Globus pallidus (tissue), 1 donor: ENCODE measurements at regions not wholly inside any gene's neighbourhood (a gene's known extent, or its start where the extent isn't known, plus 50 kb on each side); places are given as distances from the start of the nearest gene placed in this dataset.
"Not testable (repeated sequence)": the region's sequence is repeated elsewhere in the genome, so short reads cannot be mapped to it uniquely, and the experiment has no call there.

Experiments
- DNase-seq: peaks from one replicate; pipeline ENCODE4 v3.0.0-alpha.2; 2015; ENCODE audit warnings: low spot score

DNA sequence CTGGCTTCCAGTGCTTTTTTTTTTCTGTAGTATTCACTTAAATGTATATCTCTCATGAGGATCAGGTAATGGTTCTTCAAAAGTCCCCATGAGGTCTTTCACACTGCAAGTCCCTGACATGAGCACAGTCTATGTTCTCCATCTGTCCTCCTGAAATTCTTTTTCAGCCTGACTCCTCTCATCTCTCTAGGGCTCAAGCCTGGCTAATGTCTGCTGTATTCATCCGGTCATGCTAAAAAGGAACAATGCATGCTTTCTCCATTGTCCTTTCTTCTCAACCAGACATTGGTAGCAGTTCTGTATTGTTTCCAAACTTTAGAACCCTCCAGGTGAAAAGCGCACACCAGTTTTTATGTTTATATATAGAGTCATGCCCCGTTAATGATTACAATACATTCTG lies 368.3 kb upstream of the OLFM3 start:
- peak; percentile 41 for DNase-seq

DNA sequence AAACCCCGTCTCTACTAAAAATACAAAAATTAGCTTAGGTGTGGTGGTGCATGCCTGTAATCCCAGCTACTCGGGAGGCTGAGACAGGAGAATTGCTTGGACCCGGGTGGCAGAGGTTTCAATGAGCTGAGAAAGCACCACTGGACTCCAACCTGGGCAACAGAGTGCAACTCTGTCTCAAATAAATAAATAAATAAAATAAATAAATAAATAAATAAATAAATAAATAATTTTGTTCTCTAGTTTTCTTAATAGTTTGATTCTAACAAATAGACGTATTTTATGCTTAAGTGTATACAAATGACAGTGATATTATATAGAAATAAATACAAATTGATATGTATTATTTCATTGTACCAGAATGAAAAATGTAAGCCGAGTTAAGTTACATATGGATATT lies 339.9 kb upstream of the OLFM3 start:
- DNase-seq: no peak

DNA sequence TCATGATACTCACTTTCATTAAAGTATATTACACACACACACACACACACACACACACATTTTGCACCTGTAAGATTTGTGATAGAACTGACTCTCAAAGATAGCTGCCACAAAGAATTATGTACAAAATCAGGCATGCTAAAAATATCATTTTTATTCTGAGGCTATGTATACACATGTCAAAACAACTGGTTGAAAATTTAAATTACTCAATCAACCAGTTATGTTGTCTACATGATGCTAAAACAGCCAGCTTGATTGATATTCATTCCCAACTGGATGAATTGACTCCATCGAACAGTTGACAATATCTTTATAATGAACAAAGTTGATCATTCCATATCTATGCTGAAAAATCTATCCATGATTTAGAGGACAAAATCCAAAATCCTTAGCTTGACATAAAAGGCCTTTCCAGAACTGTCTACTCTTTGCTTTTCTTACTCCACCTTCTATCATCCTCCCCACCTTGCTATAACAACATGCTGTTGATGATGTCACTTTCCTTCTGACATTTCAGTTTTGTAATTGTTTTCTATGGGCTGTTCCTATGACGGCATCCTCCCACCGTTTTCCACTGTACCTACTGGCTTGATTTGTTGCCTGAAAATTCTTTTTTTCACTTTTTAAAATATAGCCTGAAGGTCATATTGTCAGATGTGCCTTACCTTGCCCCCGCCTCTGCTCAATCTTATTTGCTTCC lies 321.5 kb upstream of the OLFM3 start:
- DNase-seq: no peak

DNA sequence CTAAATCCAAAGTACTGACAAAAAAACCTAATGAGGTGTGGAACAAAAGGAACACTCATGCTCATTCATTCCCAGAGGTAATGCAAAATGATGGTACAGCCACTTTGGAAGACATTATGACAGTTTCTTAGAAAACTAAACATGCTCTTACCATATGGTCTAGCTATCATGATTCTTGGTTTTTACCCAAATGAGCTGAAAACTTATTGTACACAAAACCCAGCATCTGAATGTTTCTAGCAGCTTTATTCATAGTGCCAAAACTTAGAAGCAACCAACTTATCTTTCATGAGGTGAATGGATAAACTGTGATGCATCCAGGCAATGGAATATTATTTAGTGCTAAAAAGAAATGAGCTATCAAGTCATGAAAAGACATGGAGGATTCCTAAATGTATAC lies 318.4 kb upstream of the OLFM3 start:
- no peak for DNase-seq

DNA sequence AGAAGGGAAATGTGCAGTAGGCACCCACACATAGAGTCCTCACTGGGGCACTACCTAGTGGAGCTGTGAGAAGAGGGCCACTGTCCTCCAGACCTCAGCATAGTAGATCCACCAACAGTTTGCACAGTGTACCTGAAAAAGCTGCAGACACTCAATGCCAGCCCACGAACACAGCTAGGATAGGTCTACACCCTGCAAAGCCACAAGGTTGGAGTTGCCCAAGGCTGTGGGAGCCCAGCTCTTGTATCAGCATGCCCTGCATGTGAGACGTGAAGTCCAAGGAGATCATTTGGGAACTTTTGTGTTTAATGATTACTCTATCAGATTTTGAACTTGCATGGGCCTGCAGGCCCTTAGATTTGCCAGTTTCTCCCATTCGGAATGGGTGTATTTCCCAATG lies 299.4 kb upstream of the OLFM3 start:
- DNase-seq: no peak

DNA sequence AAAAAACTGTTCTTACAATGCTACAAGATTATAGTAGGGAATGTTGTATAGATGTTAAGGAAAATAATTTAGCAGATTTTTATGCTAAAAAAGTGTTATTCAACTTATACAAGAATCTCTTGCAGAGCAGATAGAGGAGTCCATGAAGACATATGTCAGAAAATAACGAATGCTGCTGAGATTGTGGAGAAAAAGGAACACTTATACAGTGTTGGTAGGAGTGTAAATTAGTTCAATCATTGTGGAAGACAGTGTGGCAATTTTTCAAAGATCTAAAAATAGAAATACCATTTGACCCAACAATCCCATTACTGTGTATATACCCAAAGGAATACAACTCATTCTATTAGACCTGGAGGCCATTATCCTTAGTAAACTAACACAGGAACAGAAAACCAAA lies 286.2 kb upstream of the OLFM3 start:
- no peak for DNase-seq

DNA sequence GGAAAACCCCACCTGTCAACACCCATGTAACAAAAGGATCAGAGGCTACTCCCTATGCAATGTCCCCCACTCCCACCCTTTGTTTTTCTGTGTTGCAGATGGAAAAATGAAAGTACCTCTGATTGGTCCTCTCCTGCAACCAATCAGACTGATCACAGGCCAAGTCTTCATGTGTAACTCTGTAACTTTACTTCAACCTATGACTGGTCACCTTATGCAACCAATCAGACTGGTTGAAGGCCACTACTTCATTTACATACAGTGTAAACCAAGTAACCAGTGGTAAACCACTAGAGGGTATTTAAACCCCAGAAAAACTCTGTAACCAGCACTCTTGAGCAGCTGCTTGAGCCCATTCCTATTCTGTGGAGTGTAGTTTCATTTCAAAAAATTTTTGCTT lies 266.3 kb upstream of the OLFM3 start:
- DNase-seq: no peak

DNA sequence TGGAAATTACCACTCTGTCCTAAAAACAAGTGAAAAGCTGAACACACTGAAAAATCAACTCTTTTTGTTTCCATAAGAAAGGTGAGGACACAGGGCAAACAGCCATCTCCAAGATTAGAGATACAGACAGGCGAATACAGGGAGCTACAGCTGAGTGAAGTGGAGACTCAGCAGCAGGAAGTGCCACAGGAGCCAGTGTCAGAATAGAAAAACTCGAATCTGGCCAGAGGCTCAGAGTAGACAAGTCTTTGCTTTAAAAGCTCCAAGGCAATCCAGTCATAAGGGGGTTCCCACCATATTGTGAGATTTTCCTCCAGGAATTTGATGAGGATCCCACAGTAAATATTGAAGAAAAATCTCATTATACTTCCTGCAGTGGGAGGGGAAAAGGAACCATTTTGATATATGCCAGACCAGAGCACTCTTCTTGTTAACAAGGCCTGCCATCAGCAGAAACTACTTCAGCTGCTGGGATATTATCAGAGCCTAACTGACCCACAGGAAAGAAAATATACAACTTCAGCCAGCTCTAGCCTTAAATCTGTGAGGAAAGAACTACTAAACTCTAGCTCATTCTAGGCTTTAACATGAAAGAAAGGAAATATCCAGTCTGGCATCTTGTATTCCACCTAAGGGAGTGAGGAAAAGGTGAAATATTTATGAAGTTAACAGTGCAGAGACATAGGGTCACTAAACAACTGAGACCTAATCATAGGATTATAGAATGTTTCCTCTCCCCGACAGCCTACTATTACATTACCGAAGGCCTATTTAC lies 256.2 kb upstream of the OLFM3 start:
- no peak for DNase-seq

DNA sequence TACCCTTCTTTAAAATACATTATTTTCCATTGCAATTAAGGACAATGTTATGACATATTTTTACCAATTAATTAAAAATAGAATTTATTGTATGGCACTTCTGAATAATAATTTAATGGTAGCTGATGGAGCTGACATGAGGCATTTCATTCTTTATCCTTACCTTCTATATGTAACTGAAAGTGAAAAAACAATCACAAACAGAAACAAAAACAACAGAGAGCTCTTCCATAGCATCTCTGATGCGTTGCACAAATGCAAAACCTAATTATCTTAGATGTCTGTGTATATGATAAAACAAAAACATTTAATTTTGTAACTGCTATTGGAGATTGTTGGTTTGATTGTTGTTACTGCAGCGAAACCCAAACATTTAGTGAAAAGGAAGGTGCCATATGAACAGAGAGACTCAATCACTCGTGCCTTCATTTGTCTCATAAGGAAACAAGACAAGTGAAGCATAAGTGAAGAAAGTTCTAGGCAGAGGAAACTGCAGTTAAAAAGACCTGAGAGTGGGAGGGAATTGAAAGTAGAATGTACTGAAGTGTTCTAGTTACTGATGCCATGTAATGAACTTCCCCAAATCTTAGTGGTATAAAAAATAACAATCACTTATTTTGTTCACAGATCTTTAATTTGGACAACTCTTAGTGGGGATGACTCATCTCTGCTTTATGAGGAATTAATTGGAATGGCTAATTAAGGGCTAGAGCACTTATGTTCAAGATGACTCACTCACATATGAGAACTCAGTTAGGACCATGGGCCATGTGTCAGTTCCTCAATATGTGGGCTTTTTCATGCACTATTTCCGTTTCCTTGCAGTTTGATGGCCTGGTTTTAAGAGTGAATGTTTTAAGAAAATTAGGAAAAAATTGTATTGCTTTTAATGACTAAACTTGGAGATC lies 245.0 kb upstream of the OLFM3 start:
- no peak for DNase-seq

DNA sequence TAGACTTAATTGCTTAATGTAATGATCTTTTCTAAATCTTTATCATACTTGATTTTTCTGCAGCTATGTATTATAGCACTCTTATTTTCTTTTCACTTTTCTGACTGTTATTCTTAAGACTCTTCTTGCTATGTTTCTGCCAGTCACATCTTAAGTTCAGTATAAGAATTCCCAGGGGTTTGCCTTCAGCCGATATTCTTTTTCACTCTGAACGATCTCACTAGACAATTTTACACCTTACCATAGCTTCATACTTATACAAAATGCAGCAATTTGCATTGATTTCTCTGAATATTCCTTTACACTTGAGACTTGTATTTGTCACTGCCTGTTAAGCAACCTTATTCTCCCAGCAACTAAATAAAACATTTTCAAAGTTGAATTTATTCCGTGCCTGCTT lies 242.5 kb upstream of the OLFM3 start:
- no peak for DNase-seq

DNA sequence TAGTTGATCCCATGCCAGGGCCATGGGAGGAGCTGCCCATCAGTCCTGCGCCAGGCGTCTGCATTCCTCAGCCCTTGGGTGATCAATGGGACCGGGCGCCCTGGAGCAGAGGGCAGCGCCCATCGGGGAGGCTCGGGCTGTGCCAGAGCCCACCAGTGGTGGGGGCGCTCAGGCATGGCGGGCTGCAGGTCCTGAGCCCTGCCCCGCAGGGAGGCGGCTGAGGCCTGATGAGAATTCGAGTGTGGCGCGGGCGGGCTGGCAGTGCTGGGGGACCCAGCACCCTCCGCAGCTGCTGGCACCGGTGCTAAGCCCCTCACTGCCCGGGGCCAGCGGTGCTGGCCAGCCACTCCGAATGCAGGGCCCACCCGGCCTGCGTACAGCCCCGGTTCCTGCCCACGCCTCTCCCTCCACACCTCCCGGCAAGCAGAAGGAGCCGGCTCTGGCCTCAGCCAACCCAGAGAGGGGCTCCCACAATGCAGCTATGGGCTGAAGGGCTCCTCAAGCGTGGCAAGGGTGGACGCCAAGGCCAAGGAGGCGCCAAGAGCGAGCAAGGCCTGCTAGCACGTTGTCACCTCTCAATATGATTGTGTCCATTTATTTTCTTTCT lies 238.1 kb upstream of the OLFM3 start:
- no peak for DNase-seq

DNA sequence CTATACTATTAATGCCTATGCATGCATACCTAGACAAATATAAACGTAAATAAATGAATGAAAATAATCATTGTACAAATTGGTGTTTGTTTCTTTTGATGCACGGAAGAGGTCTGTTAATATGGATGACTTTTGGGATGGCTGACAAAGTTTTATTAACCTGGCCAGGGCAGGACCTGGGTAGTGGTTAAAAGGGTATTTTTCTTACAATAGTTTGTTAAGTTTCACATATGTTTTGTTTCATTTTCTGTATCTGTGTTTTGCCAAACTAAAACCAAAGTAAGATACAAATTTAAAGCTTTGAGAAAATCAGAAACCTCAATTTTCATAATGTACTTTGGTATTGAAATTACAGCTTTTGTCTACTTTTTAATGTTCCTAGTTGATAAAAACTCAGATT lies 222.7 kb upstream of the OLFM3 start:
- no peak for DNase-seq

DNA sequence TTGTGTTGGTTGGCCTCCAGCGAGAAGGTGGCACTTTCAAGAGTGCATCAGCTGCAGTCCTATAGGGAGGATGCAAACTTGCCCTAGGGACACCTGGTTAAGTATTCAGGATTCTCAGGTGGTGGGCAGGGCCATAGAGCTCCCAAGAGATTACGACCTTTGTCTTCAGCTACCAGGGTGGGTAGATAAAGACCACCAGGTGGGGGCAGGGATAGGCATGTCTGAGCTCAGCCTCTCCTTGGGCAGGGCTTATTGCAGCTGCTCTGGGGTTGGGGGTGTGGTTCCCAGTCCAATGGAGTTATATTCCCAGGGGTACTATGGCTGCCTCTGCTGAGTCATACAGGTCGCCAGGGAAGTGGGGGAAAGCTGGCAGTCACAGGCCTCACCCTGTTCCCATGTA lies 214.2 kb upstream of the OLFM3 start:
- not testable (repeated sequence) for DNase-seq

DNA sequence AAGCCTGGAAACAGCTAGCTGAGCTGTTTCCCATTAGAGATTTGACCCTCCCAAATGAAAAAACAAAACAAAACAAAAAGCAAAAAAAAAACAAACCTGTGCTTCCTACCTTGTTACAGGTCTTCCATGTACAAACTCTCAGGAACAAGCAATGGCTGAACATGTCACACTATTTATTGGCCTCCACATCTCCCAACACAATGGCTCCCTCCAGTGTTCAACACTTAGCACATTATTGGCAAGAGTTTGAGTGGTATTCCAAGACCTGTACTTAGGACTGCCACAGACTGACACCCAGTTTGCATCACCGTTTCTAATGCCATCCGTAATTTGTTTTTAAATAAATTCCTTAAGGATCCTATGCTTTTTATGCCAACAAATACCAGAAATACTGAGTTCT lies 195.0 kb upstream of the OLFM3 start:
- DNase-seq: peak; percentile 6

DNA sequence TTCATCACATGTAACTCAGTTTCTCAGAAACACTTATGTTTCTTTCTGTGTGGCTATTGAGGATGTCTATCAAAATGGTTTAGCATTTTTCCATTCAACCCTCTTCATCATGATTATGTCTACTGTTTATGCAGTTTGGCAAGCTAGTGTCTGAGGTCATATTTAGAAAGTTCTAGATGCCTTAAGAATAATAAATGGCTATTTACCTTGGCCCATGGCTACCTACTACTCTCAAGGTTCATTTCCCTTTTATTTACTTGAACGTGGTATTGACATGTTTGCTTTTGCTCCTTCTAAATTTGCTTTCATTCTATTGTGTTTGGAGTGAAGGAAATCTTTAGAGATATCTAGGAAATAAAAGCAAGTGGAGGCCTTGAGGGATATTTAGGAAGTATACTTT lies 193.7 kb upstream of the OLFM3 start:
- DNase-seq: no peak

DNA sequence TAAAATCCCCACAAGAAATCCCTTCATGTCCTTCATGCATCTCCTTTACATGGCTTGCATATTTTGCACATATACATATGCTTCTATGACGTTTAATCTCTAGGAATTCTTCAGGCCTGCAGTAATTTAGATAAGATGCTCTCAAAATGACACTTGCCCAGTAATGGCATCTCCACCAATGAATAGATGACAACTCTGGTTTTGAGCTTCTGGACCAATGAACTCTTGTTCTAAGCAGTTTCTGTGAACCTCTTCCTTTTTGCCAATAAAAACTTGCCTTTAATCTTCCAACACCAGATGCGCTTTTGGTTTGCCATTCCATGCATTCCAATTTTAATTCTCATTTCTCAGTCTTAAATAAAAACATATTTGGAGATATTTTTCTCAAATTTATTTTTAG lies 189.8 kb upstream of the OLFM3 start:
- no peak for DNase-seq

DNA sequence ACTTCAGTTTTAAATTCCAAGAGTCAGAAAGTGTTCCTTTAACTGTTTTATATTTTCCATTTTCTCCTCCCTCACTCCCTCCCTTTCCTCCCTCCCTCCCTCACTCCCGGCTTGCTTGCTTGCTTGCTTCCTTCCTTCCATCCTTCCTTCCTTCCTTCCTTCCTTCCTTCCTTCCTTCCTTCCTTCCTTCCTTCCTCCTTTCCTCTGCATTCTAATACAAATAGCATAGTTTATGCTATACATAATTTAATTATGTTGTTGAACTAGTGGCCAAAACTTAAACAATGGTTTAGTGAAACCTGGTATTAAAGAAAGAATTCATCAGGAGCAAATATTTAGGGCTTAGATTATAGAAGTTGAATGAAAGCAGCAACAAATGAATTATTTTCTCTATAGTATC lies 188.5 kb upstream of the OLFM3 start:
- DNase-seq: no peak

DNA sequence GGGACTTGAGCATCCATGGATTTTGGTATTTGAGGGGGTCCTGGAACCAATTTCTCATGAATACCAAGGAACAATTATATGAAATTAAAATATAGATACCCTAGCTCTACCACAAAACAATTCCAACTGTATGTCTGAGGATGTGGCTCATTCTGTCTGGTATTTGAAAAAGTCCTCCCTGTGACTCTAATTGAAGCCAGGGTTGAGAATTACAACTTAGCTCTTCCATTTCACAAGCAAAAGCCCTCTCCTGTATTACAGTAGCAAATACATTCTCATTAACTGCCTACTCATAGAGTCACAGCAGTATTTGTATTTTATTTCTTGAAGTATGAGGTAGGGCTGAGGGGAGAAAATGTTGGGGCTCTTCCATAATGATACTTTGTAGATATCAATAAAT lies 187.8 kb upstream of the OLFM3 start:
- no peak for DNase-seq

DNA sequence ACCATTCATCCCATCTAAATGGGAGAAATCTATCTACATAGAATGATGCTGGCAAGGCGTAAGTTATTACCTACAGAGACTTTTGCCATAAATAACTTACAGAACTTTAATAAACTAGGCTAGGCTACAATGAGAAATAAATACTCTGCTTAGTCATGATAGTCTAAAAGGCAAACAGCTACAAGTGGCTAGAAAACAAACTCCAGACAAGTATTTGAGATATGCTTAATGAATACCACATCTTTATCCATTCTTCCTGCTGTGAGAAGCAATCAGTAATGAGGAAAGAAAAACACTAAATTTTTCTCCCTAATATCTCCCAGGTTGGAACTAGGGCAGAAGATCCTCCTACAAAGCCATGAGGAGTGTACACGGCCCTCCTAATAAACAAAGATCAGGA lies 187.0 kb upstream of the OLFM3 start:
- no peak for DNase-seq

DNA sequence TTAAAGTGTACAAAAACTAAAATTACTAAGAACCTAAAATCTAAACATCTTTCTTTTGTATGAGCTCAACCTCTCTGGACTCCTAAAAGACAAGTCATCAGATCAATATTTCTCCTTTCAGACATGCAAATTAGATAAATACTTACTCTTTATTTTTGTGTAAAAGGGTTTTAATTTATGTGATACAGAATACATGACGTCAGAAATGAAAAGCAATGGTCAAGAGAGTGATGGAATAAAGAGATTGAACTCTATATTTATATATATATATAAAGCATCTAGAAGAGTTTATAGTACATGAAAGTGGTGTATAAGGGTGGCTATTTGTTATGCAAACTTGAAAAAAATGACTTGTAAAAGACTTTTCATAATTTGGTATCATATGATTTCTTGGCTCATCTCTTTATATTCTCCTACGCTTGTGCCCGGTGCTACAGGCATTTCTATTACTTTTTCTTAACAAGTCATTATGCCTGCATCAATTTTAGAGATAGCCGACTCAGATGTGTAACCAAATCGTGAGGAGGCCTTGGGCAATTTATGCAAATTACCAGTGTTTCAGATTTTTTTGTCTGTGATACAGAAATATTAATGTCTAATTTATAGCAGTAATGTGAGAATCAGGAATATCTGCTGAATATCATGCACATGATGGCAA lies 186.0 kb upstream of the OLFM3 start:
- DNase-seq: no peak

DNA sequence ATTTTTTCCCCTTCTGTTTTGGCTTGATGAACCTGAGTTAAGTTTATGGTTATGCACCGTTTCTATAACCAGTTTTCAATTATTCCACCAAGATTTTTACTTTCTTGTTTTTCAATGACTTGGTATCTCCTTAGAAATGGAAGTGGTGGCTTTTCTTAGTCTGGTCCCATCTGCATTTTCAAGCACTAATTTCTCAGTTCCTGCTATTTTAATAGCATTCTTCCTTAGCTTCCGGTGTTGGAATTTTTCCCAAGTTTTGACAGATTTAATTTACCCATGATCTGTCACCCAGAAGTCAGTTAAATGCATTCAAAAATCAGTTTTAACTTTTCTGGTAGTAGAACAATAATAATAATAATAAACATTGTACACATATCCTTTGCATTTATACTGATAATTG lies 184.6 kb upstream of the OLFM3 start:
- DNase-seq: no peak

DNA sequence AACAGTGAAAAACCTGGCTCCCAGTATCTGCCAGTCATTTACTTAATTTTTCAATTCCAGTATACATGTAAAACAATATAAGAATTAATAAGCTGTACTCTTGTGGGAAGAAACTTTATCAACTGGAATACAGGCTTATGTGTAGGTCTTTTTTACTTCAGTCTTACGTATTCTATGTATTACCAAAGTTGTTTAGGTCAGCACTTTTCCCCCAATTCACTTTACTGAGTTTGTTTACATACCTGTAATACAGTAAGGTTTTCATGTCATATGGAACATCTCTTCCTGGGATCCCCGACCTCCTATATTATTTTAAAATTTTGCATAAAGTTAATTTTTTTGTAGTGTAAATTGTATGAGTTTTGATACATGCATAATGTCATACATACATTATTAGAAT lies 181.8 kb upstream of the OLFM3 start:
- DNase-seq: no peak
